M059J (cell line): ENCODE measurements at regions not wholly inside any gene's neighbourhood (a gene's known extent, or its start where the extent isn't known, plus 50 kb on each side); places are given as distances from the start of the nearest gene placed in this dataset.
A peak's percentile ranks its signal among the peaks of the same experiment; 100 is the strongest.

ENCODE experiments used
- DNase-seq: peaks from one replicate; pipeline ENCODE4 v3.0.0-alpha.2; 2012; ENCODE audit warnings: low read depth

DNA sequence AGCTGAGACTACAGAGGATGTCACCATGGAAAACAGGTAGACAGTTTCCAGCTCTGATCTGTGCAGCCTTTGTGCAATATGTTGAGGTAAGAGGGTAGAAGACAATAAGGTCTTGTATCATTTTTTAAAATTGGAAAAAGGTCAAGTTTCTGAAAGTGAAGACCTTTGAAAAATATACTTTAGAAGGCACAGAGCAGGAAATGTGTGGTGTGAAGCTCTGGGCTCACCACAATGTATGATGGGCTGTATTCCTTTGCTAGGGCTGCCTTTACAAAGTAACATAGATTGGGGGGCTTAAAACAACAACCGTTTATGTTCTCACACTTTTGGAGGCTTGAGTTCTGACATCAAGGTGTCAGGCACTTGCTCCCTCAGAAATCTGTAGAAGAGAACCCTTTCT is 514.3 kb upstream of the JARID2 start:
- no peak for DNase-seq

DNA sequence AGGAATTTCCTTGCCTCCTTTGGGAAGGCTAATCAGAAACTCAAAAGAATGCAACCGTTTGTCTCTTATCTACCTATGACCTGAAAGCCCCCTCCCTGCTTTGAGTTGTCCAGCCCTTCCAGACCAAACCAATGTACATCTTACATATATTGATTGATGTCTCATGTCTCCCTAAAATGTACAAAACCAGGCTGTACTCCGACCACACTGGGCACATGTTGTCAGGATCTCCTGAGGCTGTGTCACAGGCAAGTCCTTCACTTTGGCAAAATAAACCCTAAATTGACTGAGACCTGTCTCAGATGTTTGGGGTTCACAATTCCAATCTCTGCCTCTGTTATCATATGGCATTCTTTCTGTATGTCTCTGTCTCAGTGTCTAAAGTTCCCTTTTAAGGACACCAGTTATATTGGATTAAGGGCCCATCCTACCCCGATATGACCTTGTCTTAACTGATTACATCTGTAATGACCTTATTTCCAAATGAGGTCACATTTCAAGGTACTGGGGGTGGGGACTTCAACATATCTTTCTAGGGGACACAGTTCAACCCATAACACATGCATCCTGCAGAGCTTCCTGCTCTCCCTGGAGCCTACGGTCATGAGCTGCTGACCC is 513.5 kb upstream of the JARID2 start:
- DNase-seq: no peak

- DNase-seq: peak; percentile 97
Observed at GRCh38 chr6:14732844-14733757, 512.8 kb upstream of the JARID2 start.

- DNase-seq: no peak
Observed at GRCh38 chr6:14734052-14734415, 511.8 kb upstream of the JARID2 start.

GRCh38 chr6:14734416-14735340 is 511.2 kb upstream of the JARID2 start:
- DNase-seq: peak; percentile 100

DNA sequence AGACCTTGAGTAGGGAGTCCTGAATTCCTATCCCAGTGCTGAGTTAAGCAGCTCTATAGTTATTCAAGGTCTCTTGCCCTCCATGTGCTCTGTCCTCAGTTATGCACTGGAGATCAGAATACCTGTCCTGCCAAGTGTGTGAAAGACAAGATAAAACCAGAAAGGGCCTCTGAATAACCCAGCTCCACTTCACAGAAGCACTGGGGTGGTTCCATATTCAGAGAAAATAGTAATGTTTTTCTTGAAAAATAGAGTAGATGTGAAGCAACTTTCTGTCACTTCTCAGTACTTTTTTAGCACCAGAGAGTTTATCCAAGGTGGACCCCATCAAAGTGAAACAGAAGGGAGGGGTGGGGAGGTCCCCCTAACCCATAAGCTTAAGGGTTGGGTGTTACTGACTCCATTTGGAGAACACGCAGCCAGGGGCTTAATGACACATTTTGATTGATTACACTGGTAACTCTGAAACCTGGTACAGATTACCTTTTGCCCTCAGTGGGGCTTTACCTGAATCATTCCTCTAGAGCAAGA is 509.8 kb upstream of the JARID2 start:
- DNase-seq: no peak

GRCh38 chr6:14736554-14736953 is 509.3 kb upstream of the JARID2 start:
- DNase-seq: no peak

DNA sequence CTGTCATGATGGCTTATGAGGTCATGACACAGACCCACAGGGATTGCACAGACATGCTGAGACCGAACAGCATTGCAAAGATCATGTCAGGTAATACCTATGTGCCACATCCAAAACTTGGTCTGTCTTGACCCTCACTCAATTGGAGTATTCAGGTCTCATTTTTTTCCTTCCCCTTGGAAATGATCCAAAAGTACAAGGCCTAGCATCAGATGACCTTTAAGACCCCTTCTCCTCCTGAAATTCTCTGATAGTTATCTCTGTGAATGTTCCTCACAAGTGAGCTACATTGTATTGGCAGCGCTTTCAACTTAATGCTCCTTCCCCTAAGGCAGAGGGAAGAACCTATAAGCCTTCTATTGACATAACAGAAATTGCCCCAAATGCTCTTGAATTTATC is 507.4 kb upstream of the JARID2 start:
- no peak for DNase-seq

- no peak for DNase-seq
Observed at GRCh38 chr6:14738933-14739332, 506.9 kb upstream of the JARID2 start.

- peak; percentile 47 for DNase-seq
Observed at GRCh38 chr6:14739827-14740226, 506.0 kb upstream of the JARID2 start.

GRCh38 chr6:14742171-14742570 is 503.7 kb upstream of the JARID2 start:
- no peak for DNase-seq

DNA sequence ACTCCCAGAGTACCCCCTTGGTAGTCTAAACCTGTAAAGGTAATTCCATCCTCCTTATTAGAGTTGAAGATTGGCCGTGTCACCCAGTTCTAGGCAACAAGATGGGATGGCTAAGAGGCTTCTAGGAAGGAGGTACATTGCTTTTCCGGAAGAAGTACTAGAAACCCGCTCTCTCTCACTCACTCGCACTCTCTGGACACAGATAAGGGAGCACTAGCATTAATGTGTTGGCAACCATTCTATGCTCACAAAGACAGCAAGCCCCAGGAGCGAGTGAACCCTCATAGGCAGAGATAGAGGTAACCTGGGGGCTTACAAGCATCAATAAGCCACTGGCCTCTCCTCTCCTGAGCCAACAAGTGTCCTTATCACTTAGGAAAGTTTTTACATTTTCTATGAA is 503.2 kb upstream of the JARID2 start:
- DNase-seq: no peak

DNA sequence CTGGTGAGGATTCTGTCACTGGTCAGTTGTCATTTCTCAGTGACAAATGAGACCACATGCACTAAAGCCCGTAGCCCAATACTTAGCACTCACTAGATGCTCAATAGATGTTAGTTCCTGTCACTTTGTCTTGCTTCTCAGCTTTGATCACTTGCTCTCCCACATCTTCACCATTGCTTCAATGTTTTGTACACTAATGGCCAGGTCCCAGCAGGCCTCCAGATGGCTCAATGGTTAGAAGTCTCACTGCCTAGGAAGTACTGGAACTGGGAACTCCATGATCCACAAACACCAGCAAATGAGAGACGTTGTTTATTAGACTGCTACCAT is 502.8 kb upstream of the JARID2 start:
- no peak for DNase-seq

DNA sequence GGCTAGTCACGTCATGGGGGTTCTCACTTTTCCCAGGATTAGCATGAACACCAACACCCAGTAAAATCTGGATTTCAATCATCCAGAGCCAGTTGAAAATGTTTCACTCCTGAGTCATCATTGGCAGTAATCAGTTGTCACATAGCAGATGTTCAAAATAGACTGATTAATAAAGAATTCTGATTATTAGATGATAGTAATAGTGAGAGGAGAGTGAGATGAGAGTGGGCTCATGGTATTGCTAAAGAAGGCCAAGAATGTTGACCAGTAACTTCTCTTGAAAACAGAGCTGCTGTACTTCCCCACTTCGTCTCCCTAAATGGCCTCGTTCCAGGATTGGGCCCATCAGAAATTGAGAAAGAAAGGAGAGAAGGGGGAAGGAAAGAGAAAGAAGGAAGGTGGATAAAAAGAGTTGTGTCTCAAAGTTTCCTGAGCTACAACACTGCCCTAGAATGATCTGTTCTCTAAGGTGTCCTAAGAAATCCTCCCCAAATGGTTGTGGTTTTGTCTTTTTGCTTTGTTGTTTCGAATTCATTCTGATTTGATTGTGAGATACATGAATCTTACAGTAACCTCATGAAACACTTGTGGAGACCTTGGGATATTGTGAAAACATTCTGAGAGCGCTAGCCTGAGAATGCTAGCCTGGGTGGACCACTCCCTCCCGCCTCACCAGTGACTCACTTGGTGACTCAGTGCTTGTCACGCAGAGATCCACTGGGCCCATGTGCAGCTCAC is 502.2 kb upstream of the JARID2 start:
- peak; percentile 100 for DNase-seq

- DNase-seq: no peak
Observed at GRCh38 chr6:14744212-14744556, 501.7 kb upstream of the JARID2 start.

DNA sequence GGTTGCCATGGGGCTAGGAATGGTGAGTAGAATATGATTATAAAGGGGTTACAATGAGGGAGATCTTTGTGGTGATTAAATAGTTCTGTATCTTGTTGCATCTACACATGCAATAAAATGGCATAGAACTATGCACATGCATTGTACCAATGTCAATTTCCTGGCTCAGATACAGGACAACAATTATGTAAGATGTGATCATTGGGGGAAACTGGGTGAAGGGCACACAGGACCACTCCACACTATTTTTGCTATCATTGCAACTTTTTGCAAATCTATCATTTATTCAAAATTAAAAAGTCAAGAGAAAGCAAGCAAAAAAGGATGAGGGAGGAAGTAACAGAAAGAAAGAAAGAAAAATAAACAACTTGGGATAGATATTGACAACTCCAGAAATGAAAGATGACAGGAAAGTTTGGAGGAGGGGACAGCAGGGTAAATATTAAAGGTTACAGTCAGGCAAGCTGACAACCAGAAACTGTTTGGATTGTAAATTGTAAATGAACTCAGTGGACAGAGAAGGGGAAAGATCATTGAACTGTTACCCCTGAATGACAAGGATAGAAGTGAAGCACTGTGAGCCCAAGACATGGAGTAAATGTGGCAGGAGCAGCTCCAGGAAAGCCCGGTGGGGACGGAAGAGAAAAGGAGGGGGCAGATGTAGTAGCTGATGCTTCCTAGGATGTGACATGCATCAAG is 499.6 kb upstream of the JARID2 start:
- DNase-seq: no peak

- peak; percentile 66 for DNase-seq
Observed at GRCh38 chr6:14747881-14748520, 497.9 kb upstream of the JARID2 start.

DNA sequence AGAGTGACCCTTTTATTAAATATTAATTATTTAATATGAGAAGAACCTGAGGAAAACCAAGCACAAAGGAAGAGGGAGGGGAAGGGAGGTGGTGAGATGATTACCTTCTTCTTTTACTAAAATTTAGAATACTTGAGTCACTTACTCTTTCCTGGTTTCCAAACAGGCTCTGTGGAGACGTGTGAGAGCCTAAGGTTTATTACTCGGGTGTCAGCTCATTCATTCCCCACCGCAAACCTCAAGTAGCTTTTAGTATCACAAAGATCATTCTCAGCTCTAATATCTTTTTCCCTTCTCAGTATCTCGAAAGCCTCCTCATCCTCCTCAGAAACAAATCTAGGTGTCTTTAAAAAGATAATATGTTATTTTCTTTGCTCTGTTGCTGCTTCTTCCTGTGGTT is 497.2 kb upstream of the JARID2 start:
- no peak for DNase-seq

DNA sequence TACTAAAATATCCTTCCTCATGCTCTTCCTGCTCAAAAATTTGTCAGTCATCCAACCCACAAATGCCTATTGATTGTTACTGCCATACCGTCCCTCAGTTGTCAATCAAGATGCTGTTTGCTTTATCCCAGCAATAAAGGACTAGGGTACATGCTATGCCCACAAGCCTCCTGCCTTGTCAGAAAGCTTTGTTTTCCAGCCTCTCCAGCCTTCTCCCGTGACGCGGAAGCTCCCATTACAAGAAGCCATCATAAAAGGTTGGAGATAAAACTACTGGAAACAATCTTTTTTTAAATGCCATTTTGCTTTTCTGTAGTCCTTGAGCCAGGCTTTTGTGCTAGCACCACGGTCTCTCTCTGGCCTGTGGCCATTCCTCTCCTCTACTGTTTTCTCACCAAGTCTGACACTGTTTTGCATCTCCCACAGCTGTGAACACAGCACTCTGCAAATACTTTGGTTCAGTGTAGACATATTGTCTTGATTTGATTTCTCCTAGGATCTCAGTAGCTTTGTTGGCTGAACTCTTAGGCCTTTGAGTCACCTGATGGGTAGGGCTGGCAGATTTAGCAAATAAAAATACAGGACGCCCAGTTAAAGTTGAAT is 495.7 kb upstream of the JARID2 start:
- DNase-seq: no peak

GRCh38 chr6:14751645-14752175 is 494.2 kb upstream of the JARID2 start:
- no peak for DNase-seq
